D341Med (cell line): ENCODE measurements at regions not wholly inside any gene's neighbourhood (a gene's known extent, or its start where the extent isn't known, plus 50 kb on each side); places are given as distances from the start of the nearest gene placed in this dataset.

Experiments used
- DNase-seq: peaks from one replicate; pipeline ENCODE4 v3.0.0; 2012; ENCODE audit warnings: low spot score

DNA sequence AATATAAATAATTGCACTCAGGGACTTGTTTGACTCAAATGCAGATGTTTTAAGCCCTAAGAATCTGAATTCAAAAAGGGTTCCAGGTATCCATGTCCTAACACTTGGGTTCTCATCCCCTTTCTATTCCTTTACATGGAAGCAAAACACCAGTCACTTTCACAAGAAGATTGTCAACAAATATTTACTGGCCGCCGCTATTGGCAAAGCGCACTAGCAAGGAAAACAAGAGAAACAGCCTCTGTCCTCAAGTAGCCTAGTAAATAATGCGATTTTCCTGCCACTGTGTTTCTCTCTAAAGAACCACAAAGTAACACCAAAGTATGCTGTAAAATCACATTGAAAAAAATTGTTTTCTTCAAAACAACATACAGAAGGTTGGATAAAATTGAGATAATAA is 66.7 kb upstream of the EZH2 start:
- DNase-seq = no peak

DNA sequence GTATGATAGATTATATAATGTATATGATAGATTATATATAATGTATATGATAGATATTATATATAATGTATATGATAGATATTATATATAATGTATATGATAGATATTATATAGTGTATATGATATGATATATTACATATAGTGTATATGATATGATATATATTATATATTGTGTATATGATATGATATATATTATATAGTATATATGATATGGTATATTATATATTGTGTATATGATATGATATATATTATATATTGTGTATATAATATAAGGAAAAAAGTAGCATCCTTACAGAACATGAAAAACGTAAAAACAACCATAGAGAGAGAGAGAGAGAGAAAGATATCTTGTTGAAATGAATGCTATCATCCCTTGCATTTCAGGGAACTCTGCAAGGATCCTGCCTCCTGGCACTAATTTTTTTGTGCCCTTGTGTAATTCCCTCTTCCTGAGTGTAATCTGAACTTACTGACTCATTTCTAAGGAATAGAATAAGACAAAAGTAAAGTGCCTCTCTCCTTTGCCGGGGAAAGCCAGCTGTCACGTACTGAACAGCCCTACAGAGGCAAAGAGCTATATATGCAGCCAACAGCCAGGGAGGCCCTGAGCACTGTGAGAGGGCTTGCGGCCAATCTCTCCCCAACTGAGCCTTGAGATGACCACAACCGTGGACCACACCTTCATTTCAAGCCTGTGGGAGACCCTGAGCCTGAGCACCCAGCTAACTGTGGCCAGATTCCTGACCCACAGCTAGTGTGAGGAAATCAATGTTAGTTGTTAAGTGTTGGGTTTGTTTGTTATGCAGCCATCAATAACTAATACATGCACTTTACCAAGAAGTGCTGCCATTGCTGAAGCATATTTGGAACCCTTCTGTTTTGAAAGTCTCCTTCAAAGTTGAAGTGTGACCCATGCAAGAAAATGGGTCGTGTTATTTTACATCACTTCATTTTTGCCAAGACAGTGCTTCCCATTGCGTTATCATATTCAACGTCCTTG is 61.1 kb upstream of the EZH2 start:
- DNase-seq = no peak

- DNase-seq = peak; percentile 67
Measured at GRCh38 chr7:148941598-148942275, 57.6 kb upstream of the EZH2 start.

GRCh38 chr7:148940702-148941597 is 56.9 kb upstream of the EZH2 start:
- peak; percentile 84 for DNase-seq

DNA sequence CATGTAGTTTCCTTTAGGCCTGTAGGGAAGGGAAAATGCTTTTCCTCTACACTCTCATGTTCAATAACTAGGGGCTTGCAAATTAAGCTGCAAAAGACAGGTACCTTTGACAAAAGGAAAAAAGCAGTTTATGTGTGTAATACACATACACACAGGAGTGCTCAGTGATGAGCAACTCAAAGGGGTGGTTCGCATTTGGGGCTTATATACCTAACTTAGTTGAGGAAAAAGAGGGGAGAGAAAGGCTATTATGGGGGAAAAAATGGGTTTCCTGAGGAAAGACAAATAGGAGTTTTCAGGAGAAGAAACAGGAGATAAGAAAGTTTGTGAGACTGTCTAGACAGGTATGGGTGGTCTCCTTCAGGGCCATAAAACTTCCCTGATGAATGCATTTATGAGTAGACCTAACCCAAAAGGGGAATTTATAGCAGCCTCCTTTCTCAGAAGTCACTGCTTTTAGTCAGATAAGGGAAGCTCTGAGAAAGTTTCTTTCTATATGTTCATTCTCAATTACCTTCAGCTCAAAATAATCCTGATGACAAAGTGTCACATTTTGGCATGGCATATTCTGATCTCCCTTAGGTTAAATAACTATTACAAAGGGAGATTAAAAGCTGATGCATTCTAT is 55.2 kb upstream of the EZH2 start:
- no peak for DNase-seq

DNA sequence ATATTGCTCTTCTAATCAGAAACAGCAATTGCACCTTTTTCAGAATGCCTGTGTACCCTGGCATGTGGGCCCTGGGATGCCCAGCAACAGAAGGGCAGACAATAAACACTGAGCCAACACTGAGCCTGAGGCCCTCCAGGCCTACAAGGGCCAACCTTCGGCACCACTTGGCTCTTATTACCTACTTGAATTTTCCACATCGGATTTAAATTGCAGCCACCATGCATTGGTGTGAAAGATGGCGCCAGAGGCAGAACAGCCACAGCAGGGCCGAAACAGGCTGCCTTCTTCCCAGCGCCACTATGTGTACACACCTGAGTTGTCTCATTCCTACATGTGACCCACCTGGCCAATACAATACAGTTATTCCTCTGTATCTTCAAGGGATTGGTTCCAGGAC is 51.4 kb upstream of the EZH2 start:
- DNase-seq = no peak
